ENCODE measurements at regions not wholly inside any gene's neighbourhood (a gene's known extent, or its start where the extent isn't known, plus 50 kb on each side); places are given as distances from the start of the nearest gene placed in this dataset.

- TF ChIP-seq CTCF (IDR thresholded peaks at IDR 0.05; ENCODE audit: control extremely low read depth, extremely low read depth, low read depth, missing control alignments) = no peak
- DNase-seq (ENCODE audit: extremely low spot score) = no peak
- CTCF ChIA-PET = interaction anchor here (2.8 kb wide), 1 partner anchor 7 kb away, joined by 11 read pairs; no protein-coding TSS in a partner anchor
- POLR2A ChIA-PET = no interaction called here
These were observed 266.4 kb downstream of the BUD13 start for GRCh38 chr11:116506263-116506825.

- ChIA-PET CTCF (interaction anchor here (0.8 to 2.8 kb wide), 3 partner anchors 8 to 51 kb away, joined by 3 to 11 read pairs (median 3); no protein-coding TSS in a partner anchor), POLR2A (no interaction called here)
- no peak for TF ChIP-seq CTCF (IDR thresholded peaks at IDR 0.05; ENCODE audit: control extremely low read depth, extremely low read depth, low read depth, missing control alignments)
- no peak for DNase-seq (ENCODE audit: extremely low spot score)
These were observed 267.2 kb downstream of the BUD13 start for GRCh38 chr11:116505298-116506262.

- ChIA-PET CTCF (interaction anchor here (0.8 to 2.8 kb wide), 3 partner anchors 9 to 50 kb away, joined by 3 to 11 read pairs (median 3); no protein-coding TSS in a partner anchor), POLR2A (no interaction called here)
- DNase-seq (ENCODE audit: extremely low spot score) = no peak
- no peak for TF ChIP-seq CTCF (IDR thresholded peaks at IDR 0.05; ENCODE audit: control extremely low read depth, extremely low read depth, low read depth, missing control alignments)
These were observed 268.1 kb downstream of the BUD13 start for GRCh38 chr11:116504541-116505297.

GRCh38 chr11:116503216-116504160, 269.3 kb downstream of the BUD13 start:
- ChIA-PET CTCF (interaction anchor here (0.6 to 2.8 kb wide), 4 partner anchors 10 to 1179 kb away, joined by 3 to 11 read pairs (median 4); no protein-coding TSS in a partner anchor), POLR2A (no interaction called here)
- no peak for TF ChIP-seq CTCF (IDR thresholded peaks at IDR 0.05; ENCODE audit: control extremely low read depth, extremely low read depth, low read depth, missing control alignments)
- DNase-seq (ENCODE audit: extremely low spot score) = no peak

- TF ChIP-seq CTCF (IDR thresholded peaks at IDR 0.05; ENCODE audit: control extremely low read depth, extremely low read depth, low read depth, missing control alignments) = no peak
- no peak for DNase-seq (ENCODE audit: extremely low spot score)
- CTCF ChIA-PET = interaction anchor here (0.6 to 1.2 kb wide), 2 partner anchors 11 to 1178 kb away, joined by 3 to 4 read pairs; no protein-coding TSS in a partner anchor
- POLR2A ChIA-PET = no interaction called here
These were observed 270.1 kb downstream of the BUD13 start for GRCh38 chr11:116502641-116503061.

Measured in GM10248 (cell line).